GM21723 (cell line): ENCODE measurements at regions not wholly inside any gene's neighbourhood (a gene's known extent, or its start where the extent isn't known, plus 50 kb on each side); places are given as distances from the start of the nearest gene placed in this dataset.
"Not testable (repeated sequence)": the region's sequence is repeated elsewhere in the genome, so short reads cannot be mapped to it uniquely, and the experiment has no call there.

Source experiments
- ATAC-seq: cut with Tn5 transposase; IDR thresholded peaks from one replicate; pipeline ENCODE4 v1.9.1; 2021; ENCODE audit warnings: mild to moderate bottlenecking, moderate library complexity; ENCODE audit not compliant: unreplicated experiment

DNA sequence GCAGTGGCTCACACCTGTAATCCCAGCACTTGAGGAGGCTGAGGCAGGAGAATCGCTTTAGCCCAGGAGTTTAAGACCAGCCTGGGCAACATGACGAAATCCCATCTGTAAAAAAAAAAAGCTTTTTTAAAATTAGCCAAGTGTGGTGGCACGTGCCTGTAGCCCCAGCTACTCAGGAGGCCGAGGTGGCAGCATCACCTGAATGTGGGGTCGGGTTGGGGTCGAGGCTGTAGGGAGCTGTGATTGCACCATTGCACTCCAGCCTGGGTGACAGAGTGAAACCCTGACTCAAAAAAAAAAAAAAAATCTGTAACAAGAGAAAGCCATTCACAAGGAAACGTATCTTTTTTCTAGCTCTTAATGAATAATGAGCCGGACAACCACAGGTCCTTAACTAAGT, 74.7 kb upstream of the DLG1 start:
- ATAC-seq, result no peak

DNA sequence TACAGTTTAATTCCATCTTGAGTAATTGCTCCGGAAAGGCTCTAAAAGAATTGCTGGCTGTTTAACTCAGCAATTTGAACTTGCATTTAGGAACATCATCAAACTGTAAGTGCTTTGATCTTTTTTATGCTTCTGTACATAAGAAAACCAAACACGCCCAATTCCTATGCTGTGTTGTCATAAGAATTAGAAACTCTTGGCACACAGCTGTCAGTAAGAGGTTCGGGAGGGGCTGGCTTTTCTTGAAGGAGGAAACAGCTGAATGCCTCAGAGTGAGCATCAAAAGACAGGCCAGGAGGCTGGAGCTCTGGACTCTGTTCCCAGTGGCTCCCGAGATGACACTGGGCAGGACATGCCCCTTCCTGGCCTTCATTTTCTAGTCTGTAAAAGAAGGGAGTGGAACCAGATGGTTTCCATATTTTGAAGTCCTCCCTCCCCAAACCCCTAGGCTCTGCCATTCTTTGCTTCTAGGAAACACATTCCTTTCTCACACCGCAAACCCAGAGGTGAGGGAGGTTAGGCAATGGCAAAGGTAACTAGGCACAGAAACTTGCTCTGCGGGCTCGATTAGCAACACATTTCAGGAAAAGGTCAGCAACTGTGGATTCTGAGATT, 73.7 kb upstream of the DLG1 start:
- ATAC-seq, result no peak

GRCh38 chr3:197371591-197372046, 73.2 kb upstream of the DLG1 start:
- no peak for ATAC-seq

GRCh38 chr3:197369545-197369944, 71.1 kb upstream of the DLG1 start:
- no peak for ATAC-seq

- ATAC-seq, result no peak
Measured at GRCh38 chr3:197368821-197369220, 70.4 kb upstream of the DLG1 start.

GRCh38 chr3:197368330-197368729, 69.9 kb upstream of the DLG1 start:
- no peak for ATAC-seq

- ATAC-seq, result no peak
Measured at GRCh38 chr3:197367081-197367780, 68.8 kb upstream of the DLG1 start.

DNA sequence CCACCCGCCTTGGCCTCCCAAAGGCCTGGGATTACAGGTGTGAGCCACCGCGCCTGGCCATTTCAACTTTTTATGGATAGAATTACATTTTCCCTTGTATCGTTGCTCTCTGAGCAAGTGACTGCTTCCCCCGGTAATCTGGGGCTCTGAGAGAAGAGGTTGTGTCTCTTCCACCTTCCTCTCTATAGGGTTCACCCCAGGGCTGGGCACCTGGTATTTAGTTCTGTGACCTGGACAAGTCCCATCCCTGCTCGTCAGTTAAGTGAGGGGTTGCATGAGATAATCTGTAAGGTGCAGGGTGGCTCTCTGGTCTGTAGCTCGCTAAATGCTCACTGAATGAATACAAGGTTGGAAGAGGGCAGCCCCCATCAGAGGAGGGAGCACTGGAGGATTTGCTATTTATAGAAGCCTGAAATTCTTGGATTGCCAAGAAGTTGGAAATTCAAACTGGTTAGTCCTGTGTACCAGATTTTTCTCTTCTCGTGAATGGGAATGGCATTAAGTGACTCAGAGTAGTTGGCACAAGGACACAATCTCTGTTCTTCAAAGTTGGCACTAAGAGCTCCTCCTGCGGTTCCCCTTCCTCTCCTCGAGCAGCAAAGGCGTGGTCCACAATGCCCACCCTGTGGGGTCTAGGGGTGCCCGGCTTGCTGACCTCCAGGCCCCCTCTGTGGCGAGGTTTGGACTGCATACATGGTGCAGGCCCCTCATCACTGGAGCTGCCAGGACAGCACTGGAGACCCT, 68.1 kb upstream of the DLG1 start:
- ATAC-seq, result no peak

- ATAC-seq, result no peak
Measured at GRCh38 chr3:197365586-197365985, 67.2 kb upstream of the DLG1 start.

GRCh38 chr3:197364410-197365071, 66.1 kb upstream of the DLG1 start:
- no peak for ATAC-seq

DNA sequence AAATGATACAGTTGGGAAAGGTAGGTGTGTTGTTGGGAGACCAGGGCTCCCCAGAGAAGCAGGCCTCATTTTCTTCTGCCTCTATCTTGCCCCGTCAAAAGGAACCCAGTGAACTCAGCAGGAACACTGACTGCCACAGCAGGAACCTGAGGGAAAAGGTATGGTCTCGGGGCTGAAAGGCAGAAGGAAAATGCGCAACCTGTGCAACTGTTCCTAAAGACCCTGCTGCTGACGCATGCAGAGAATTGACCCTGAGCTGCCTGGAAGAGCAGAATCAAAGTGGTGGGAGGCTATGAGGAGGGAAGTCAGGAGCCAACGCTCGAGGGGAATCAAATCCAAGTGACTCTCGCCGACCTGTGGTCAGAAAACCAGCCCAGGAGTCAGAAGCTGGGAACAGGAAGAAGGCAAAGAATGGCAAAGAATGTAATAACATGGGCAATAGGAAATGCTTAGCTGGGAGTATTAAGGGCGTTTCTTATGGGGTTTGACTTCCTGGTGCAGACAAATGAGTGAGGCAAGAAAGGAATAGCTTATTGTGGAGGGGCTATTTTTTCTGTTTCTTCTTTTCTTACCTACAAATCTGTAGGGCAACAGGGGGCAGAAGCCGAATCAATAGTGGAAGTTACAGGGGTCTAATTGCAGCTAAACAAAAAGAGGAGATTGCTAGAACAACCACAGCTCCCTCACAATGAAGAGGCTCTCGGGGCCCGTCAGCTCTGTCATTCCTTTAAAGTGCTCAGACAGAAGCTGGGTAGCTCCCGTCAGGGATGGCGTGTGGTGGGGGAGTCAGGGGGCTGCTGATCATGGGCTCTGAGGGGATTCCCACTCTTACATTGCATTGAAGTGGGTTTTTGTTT, 65.4 kb upstream of the DLG1 start:
- no peak for ATAC-seq

DNA sequence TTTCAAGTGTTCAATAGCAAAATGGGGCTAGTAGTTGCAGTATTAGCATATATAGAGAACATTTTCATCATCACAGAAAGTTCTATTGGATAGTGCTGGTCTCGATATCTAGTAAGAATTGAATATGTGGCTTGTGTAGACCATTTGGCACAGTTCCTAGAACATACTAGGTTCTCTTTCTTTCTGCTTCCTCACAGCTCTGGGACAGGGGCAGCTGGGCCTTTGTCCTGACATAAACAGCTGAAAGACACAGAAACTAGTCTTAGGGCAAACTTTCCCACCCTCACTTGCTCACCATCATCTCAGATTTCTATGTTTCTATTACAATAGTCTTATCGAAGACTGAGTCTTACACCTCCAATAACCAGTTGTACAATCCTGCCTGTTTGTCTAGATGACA, 63.7 kb upstream of the DLG1 start:
- ATAC-seq, result no peak

DNA sequence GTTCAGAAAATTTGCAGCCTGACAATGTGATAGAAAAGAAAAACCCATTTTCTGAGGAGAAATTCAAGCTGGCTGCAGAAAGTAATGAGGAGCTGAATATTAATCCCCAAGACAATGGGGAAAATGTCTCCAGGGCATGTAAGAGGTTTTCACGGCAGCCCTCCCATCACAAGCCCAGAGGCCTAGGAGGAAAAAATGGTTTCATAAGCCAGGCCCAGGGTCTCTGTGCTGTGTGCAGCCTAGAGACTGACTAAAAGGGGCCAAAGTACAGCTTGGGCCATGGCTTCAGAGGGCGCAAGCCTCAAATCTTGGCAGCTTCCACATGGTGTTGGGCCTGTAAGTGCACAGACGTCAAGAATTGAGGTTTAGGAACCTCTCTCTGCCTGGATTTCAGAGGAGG, 61.7 kb upstream of the DLG1 start:
- ATAC-seq, result not testable (repeated sequence)

GRCh38 chr3:197359476-197359875, 61.1 kb upstream of the DLG1 start:
- not testable (repeated sequence) for ATAC-seq

- ATAC-seq, result no peak
Measured at GRCh38 chr3:197356741-197357140, 58.3 kb upstream of the DLG1 start.

DNA sequence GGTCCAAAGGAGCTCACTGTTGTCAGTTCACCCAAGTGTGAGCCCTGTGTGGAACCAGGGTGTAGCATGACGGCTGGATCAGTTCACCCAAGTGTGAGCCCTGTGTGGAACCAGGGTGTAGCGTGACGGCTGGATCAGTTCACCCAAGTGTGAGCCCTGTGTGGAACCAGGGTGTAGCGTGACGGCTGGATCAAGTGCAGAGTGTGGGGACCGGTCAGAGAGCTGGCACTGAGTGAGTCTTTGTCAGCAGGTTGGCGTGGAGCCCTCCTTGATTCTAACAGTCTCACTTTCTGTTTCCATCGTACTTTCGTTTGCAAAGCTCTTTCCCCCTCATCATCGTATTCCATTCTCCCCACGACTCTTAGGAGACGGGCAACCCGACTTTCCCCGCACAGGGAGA, 57.9 kb upstream of the DLG1 start:
- ATAC-seq, result no peak

DNA sequence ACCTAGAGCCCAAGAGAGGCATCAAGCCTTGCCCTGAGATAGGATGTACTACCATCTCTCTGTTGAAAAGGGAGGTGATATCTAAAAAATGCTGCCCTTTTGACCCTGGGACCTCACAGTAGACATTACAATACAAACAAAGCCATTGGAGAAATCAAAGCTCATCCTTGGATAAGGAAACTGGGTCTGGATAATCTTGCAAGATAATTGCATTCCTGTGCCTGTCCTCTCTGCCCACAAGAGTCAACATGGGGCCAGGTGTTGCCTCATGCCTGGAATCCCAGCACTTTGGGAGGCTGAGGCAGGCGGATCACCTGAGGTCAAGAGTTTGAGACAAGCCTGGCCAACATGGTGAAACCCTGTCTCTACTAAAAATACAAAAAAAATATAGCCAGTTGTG, 57.3 kb upstream of the DLG1 start:
- no peak for ATAC-seq

GRCh38 chr3:197354568-197355001, 56.2 kb upstream of the DLG1 start:
- ATAC-seq, result no peak

GRCh38 chr3:197353867-197354567, 55.6 kb upstream of the DLG1 start:
- no peak for ATAC-seq
